HCT116 (cell line): ENCODE measurements at regions not wholly inside any gene's neighbourhood (a gene's known extent, or its start where the extent isn't known, plus 50 kb on each side); places are given as distances from the start of the nearest gene placed in this dataset.

Experiments
- POLR2AphosphoS5 ChIP-seq: IDR thresholded peaks from 2 replicates; pipeline ENCODE4 v1.6.1; 2011; ENCODE audit warnings: mild to moderate bottlenecking, low read depth, low read length, moderate library complexity
- TF ChIP-seq, protein P1 (sequence below), 3 experiments: fragments of 200-600 bp in 1 of 3; sonication (generic) in 1 of 3; IDR thresholded peaks in 2 of 3; conservative IDR thresholded peaks in 1 of 3; 2 replicates each; pipeline ENCODE4 v1.5.1; 2012 to 2017; ENCODE audit warnings: low read depth in 2 of 3, low read length in 2 of 3, antibody characterized with exemption in 1 of 3, borderline replicate concordance in 1 of 3, control low read depth in 1 of 3, mild to moderate bottlenecking in 1 of 3, mixed read lengths in 1 of 3, mixed run types in 1 of 3, moderate library complexity in 1 of 3; ENCODE audit not compliant: insufficient read depth in 1 of 3

- TF ChIP-seq, protein P1, sequence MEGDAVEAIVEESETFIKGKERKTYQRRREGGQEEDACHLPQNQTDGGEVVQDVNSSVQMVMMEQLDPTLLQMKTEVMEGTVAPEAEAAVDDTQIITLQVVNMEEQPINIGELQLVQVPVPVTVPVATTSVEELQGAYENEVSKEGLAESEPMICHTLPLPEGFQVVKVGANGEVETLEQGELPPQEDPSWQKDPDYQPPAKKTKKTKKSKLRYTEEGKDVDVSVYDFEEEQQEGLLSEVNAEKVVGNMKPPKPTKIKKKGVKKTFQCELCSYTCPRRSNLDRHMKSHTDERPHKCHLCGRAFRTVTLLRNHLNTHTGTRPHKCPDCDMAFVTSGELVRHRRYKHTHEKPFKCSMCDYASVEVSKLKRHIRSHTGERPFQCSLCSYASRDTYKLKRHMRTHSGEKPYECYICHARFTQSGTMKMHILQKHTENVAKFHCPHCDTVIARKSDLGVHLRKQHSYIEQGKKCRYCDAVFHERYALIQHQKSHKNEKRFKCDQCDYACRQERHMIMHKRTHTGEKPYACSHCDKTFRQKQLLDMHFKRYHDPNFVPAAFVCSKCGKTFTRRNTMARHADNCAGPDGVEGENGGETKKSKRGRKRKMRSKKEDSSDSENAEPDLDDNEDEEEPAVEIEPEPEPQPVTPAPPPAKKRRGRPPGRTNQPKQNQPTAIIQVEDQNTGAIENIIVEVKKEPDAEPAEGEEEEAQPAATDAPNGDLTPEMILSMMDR (IDR thresholded peaks at IDR 0.05 in 2 of 3, conservative IDR thresholded peaks at IDR 0.05 in 1 of 3; ENCODE audit: borderline replicate concordance in 1 of 3, insufficient read depth in 1 of 3, low read depth in 2 of 3, low read length in 2 of 3), result no peak
- no peak for TF ChIP-seq POLR2AphosphoS5
These were observed 299.3 kb downstream of the DLEU7 start for GRCh38 chr13:50544211-50544610.
